KMS-11 (cell line): ENCODE measurements at regions not wholly inside any gene's neighbourhood (a gene's known extent, or its start where the extent isn't known, plus 50 kb on each side); places are given as distances from the start of the nearest gene placed in this dataset.

Source experiments
- H2AFZ ChIP-seq: fragments of 200-600 bp; sonication (generic); 2 replicates; pipeline ENCODE4 v1.6.1; 2016; ENCODE audit warnings: antibody characterized with exemption, mixed run types, low read depth
- H3K27ac ChIP-seq: fragments of 200-600 bp; sonication (generic); 2 replicates; pipeline ENCODE4 v1.6.1; 2016; ENCODE audit warnings: mild to moderate bottlenecking, mixed run types
- H3K27me3 ChIP-seq: fragments of 200-600 bp; sonication (generic); 2 replicates; pipeline ENCODE4 v1.6.1; 2017; ENCODE audit warnings: mild to moderate bottlenecking, low read depth, mixed run types, moderate library complexity; ENCODE audit not compliant: insufficient read depth
- H3K36me3 ChIP-seq: fragments of 200-600 bp; sonication (generic); 2 replicates; pipeline ENCODE4 v1.6.1; 2017; ENCODE audit warnings: mild to moderate bottlenecking, mixed run types; ENCODE audit not compliant: insufficient read depth
- H3K4me1 ChIP-seq: fragments of 200-600 bp; sonication (generic); 2 replicates; pipeline ENCODE4 v1.6.1; 2016; ENCODE audit warnings: mild to moderate bottlenecking, low read depth, mixed run types; ENCODE audit not compliant: poor library complexity, severe bottlenecking
- H3K4me2 ChIP-seq: fragments of 200-600 bp; sonication (generic); 2 replicates; pipeline ENCODE4 v1.7.0; 2016; ENCODE audit warnings: mild to moderate bottlenecking, mixed run types
- H3K4me3 ChIP-seq: fragments of 200-600 bp; sonication (generic); IDR thresholded peaks from 2 replicates; pipeline ENCODE4 v1.6.1; 2017; ENCODE audit warnings: low read depth, low read length, mixed read lengths; ENCODE audit not compliant: insufficient read depth
- H3K79me2 ChIP-seq: fragments of 200-600 bp; sonication (generic); 2 replicates; pipeline ENCODE4 v1.6.1; 2016; ENCODE audit warnings: low read depth, mixed run types; ENCODE audit not compliant: insufficient read depth
- H3K9ac ChIP-seq: fragments of 200-600 bp; sonication (generic); 2 replicates; pipeline ENCODE4 v1.6.1; 2016; ENCODE audit warnings: mild to moderate bottlenecking, mixed run types
- H4K20me1 ChIP-seq: fragments of 200-600 bp; sonication (generic); 2 replicates; pipeline ENCODE4 v1.6.1; 2016; ENCODE audit warnings: mild to moderate bottlenecking, mixed run types; ENCODE audit not compliant: insufficient read depth
- TF ChIP-seq, protein P1 (sequence below): fragments of 200-600 bp; sonication (generic); conservative IDR thresholded peaks from 2 replicates; pipeline ENCODE4 v1.6.1; 2017; ENCODE audit warnings: low read depth, mild to moderate bottlenecking, antibody characterized with exemption, low read length, moderate library complexity, mixed read lengths

DNA sequence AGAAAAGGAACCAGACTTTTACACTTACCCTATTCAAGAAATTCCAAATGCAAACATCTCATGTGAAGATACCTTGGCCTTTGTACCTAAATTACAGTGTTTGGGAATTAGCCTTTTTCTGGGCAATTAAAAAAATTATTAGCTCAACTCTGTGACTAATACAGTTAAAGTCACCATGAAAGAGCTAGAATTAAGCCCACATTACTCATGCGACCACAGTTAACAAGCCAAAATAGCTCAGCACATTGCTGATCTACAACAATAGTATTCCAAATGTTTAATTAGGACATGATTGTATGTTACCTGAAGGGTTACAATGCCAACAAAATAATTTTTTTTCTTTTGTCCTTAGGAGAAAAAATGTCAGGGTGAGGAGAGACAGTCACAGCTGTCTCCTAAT lies 263.6 kb upstream of the GPC6 start:
- H3K79me2 ChIP-seq = no peaks in the 10 kb centered on the region
- TF ChIP-seq, protein P1, sequence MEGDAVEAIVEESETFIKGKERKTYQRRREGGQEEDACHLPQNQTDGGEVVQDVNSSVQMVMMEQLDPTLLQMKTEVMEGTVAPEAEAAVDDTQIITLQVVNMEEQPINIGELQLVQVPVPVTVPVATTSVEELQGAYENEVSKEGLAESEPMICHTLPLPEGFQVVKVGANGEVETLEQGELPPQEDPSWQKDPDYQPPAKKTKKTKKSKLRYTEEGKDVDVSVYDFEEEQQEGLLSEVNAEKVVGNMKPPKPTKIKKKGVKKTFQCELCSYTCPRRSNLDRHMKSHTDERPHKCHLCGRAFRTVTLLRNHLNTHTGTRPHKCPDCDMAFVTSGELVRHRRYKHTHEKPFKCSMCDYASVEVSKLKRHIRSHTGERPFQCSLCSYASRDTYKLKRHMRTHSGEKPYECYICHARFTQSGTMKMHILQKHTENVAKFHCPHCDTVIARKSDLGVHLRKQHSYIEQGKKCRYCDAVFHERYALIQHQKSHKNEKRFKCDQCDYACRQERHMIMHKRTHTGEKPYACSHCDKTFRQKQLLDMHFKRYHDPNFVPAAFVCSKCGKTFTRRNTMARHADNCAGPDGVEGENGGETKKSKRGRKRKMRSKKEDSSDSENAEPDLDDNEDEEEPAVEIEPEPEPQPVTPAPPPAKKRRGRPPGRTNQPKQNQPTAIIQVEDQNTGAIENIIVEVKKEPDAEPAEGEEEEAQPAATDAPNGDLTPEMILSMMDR = no peak
- no peak overlapping the region for H3K4me3 ChIP-seq
- no peak overlapping the region for H3K27ac ChIP-seq
- no peaks in the 10 kb centered on the region for H3K36me3 ChIP-seq
- H3K9ac ChIP-seq = no peak overlapping the region
- H3K4me1 ChIP-seq = no peaks in the 10 kb centered on the region
- H3K27me3 ChIP-seq = no peaks in the 10 kb centered on the region
- H2AFZ ChIP-seq = no peak overlapping the region
- no peak overlapping the region for H3K4me2 ChIP-seq
- H4K20me1 ChIP-seq = no peaks in the 10 kb centered on the region

DNA sequence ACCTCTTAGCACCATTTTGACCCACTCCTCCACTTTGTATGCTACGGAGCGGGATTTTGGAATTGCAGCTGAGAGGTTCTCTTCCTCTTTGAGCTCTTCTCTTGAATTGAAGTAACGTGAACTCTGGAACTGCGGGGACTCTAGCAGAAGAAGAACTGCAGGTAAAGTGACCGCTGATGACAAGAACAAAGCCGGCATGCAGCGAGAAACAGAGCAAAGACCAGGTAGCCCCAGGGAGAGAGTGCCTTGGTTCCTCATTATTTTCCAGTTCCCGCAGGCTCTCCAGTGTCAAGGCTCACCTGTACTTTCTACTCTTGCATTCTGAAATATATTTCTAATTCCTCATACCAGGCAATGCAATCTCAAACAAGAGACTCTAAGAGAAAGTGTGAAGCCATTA lies 260.3 kb upstream of the GPC6 start:
- Histone ChIP-seq H3K4me1 (no peaks in the 10 kb centered on the region), H3K79me2 (no peaks in the 10 kb centered on the region), H3K36me3 (no peaks in the 10 kb centered on the region), H2AFZ (no peak overlapping the region), H3K27me3 (no peaks in the 10 kb centered on the region), H3K9ac (no peak overlapping the region), H3K27ac (no peak overlapping the region), H4K20me1 (no peaks in the 10 kb centered on the region), H3K4me3 (no peak overlapping the region), H3K4me2 (no peak overlapping the region)
- TF ChIP-seq, protein P1 = no peak

DNA sequence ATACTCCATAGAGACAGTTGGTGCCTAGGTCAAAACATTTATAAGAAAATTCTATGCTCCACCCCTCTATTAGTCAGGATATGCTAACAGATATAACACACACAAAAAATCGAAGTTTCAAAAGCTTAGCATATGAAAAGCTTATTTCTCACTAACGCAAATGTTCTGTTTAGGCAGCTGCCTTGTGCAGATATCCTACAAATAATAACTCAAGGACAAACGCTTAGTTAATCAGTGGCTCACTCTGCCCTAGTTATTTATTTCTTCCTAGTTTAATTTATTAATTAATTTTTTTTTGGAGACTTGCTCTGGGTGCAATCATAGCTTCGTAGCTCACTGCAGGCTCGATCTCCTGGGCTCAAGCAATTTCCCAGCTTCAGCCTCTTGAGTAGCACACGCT lies 259.7 kb upstream of the GPC6 start:
- no peak overlapping the region for H3K4me3 ChIP-seq
- no peaks in the 10 kb centered on the region for H3K79me2 ChIP-seq
- no peaks in the 10 kb centered on the region for H3K36me3 ChIP-seq
- H3K27ac ChIP-seq = no peak overlapping the region
- H3K9ac ChIP-seq = no peak overlapping the region
- no peak overlapping the region for H3K4me2 ChIP-seq
- TF ChIP-seq, protein P1 = no peak
- no peaks in the 10 kb centered on the region for H3K27me3 ChIP-seq
- H4K20me1 ChIP-seq = no peaks in the 10 kb centered on the region
- H3K4me1 ChIP-seq = no peaks in the 10 kb centered on the region
- no peak overlapping the region for H2AFZ ChIP-seq

DNA sequence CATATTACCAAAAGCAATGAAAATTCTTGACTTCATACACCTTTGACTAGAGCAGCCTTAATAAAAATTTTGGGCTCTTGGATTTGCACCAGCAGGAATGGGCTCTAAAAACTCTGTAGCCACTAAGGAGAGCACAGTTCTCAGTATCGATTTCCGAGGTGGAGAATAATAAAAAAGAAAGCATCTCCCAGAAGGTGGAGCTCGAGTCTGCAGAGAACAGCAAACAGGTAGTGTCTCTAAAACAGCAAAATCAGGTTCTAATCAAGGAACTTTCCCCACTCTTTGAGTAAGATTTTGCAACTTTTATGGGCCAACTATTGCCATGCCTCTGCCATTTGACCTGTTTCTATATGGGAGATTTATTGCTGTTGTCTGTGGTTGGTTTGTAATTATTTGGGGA lies 258.7 kb upstream of the GPC6 start:
- H3K4me2 ChIP-seq = no peak overlapping the region
- no peak overlapping the region for H2AFZ ChIP-seq
- TF ChIP-seq, protein P1 = no peak
- H3K36me3 ChIP-seq = no peaks in the 10 kb centered on the region
- no peaks in the 10 kb centered on the region for H3K4me1 ChIP-seq
- no peak overlapping the region for H3K27ac ChIP-seq
- no peak overlapping the region for H3K4me3 ChIP-seq
- H4K20me1 ChIP-seq = no peaks in the 10 kb centered on the region
- H3K79me2 ChIP-seq = no peaks in the 10 kb centered on the region
- H3K9ac ChIP-seq = no peak overlapping the region
- H3K27me3 ChIP-seq = no peaks in the 10 kb centered on the region

DNA sequence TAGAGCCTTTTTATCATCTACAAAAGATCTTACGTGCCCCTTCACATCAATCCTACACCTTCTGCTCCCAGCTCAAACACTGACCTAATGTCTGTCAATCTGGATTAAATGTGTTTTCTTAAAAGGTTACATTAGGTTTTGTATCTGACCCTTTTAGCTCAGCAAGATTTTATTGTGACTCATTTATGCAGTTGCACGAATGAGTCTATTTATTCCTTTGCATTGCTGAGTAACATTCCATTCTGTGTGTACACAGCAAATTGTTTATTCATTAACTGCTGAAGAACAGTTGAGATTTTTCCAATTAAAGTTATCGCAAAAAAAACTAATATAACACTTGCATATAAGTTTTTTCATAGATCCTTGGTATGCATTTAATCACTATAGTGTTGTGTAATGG lies 253.9 kb upstream of the GPC6 start:
- TF ChIP-seq, protein P1 = no peak
- no peak overlapping the region for H3K4me3 ChIP-seq

More for the DNA sequence above, 253.9 kb upstream of the GPC6 start:
- no peak overlapping the region for H3K4me2 ChIP-seq
- H3K4me1 ChIP-seq = no peaks in the 10 kb centered on the region
- H3K9ac ChIP-seq = no peak overlapping the region
- H3K36me3 ChIP-seq = no peaks in the 10 kb centered on the region
- no peaks in the 10 kb centered on the region for H3K27me3 ChIP-seq
- H3K27ac ChIP-seq = no peak overlapping the region
- H2AFZ ChIP-seq = no peak overlapping the region
- no peaks in the 10 kb centered on the region for H4K20me1 ChIP-seq
- H3K79me2 ChIP-seq = no peaks in the 10 kb centered on the region
